ENCODE measurements at regions not wholly inside any gene's neighbourhood (a gene's known extent, or its start where the extent isn't known, plus 50 kb on each side); places are given as distances from the start of the nearest gene placed in this dataset.

GRCh38 chr2:13508671-13509070, 791.9 kb downstream of the TRIB2 start:
- H2AFZ ChIP-seq, result no peak overlapping the region
- H3F3A ChIP-seq (ENCODE audit: insufficient read depth), result no peaks in the 10 kb centered on the region
- H3K36me3 ChIP-seq (ENCODE audit: low read depth), result no peaks in the 10 kb centered on the region
- no peak overlapping the region for H3K4me3 ChIP-seq
- in situ Hi-C loops (cut with MboI), result no loop called here
- no peak for TF ChIP-seq EZH2 (IDR thresholded peaks at IDR 0.05; ENCODE audit: insufficient read depth, poor library complexity, severe bottlenecking)
- no peak for TF ChIP-seq EZH2phosphoT487 (IDR thresholded peaks at IDR 0.05; ENCODE audit: insufficient read depth, low read depth)
- no peaks in the 10 kb centered on the region for H3K79me2 ChIP-seq (ENCODE audit: insufficient read depth)
- H3K9me2 ChIP-seq (ENCODE audit: insufficient read depth), result no peaks in the 10 kb centered on the region
- WGBS, 2 experiments (ENCODE audit: low coverage in 1 of 2, low lambda C conversion rate in 2 of 2, missing lambda C conversion rate in 2 of 2), result 9 to 21% methylated on average over 1 of the region's 1 CpG
- no peaks in the 10 kb centered on the region for H3K9me3 ChIP-seq (ENCODE audit: low read depth)
- H3K27ac ChIP-seq, result no peak overlapping the region
- H3K4me2 ChIP-seq (ENCODE audit: unreplicated experiment), result no peak overlapping the region
- H3K27me3 ChIP-seq (replicated peaks; ENCODE audit: insufficient read depth), result no peaks in the 10 kb centered on the region
- H3K9ac ChIP-seq, result no peak overlapping the region
- no peaks in the 10 kb centered on the region for H3K4me1 ChIP-seq (ENCODE audit: insufficient read depth)
- no peak for DNase-seq
- H4K20me1 ChIP-seq (ENCODE audit: insufficient read depth), result no peaks in the 10 kb centered on the region

- H3K9me2 ChIP-seq (ENCODE audit: insufficient read depth), result no peaks in the 10 kb centered on the region
- no peaks in the 10 kb centered on the region for H3K9me3 ChIP-seq (ENCODE audit: low read depth)
- 18 to 34% methylated on average over 3 of the region's 3 CpGs for WGBS, 2 experiments (ENCODE audit: low coverage in 1 of 2, low lambda C conversion rate in 2 of 2, missing lambda C conversion rate in 2 of 2)
- H3K79me2 ChIP-seq (ENCODE audit: insufficient read depth), result no peaks in the 10 kb centered on the region
- H3F3A ChIP-seq (ENCODE audit: insufficient read depth), result no peaks in the 10 kb centered on the region
- H3K36me3 ChIP-seq (ENCODE audit: low read depth), result no peaks in the 10 kb centered on the region
- H2AFZ ChIP-seq, result no peak overlapping the region
- no peak overlapping the region for H3K27ac ChIP-seq
- H3K9ac ChIP-seq, result no peak overlapping the region
- no peak for DNase-seq
- no peak overlapping the region for H3K4me3 ChIP-seq
- in situ Hi-C loops (cut with MboI), result no loop called here
- H3K4me2 ChIP-seq (ENCODE audit: unreplicated experiment), result no peak overlapping the region
- H3K4me1 ChIP-seq (ENCODE audit: insufficient read depth), result no peaks in the 10 kb centered on the region
- TF ChIP-seq EZH2 (IDR thresholded peaks at IDR 0.05; ENCODE audit: insufficient read depth, poor library complexity, severe bottlenecking), result no peak
- TF ChIP-seq EZH2phosphoT487 (IDR thresholded peaks at IDR 0.05; ENCODE audit: insufficient read depth, low read depth), result no peak
- no peaks in the 10 kb centered on the region for H4K20me1 ChIP-seq (ENCODE audit: insufficient read depth)
- H3K27me3 ChIP-seq (replicated peaks; ENCODE audit: insufficient read depth), result no peaks in the 10 kb centered on the region
Measured at GRCh38 chr2:13515254-13515653, 798.5 kb downstream of the TRIB2 start.

GRCh38 chr2:13522096-13522495, 805.4 kb downstream of the TRIB2 start:
- no peak for TF ChIP-seq EZH2 (IDR thresholded peaks at IDR 0.05; ENCODE audit: insufficient read depth, poor library complexity, severe bottlenecking)
- no peak for TF ChIP-seq EZH2phosphoT487 (IDR thresholded peaks at IDR 0.05; ENCODE audit: insufficient read depth, low read depth)
- H2AFZ ChIP-seq, result no peak overlapping the region
- no peaks in the 10 kb centered on the region for H3K27me3 ChIP-seq (replicated peaks; ENCODE audit: insufficient read depth)
- H3K9ac ChIP-seq, result no peak overlapping the region
- in situ Hi-C loops (cut with MboI), result no loop called here
- no peaks in the 10 kb centered on the region for H3K9me2 ChIP-seq (ENCODE audit: insufficient read depth)
- no peak overlapping the region for H3K4me3 ChIP-seq
- no peaks in the 10 kb centered on the region for H3K9me3 ChIP-seq (ENCODE audit: low read depth)
- no peak overlapping the region for H3K4me2 ChIP-seq (ENCODE audit: unreplicated experiment)
- no peaks in the 10 kb centered on the region for H3F3A ChIP-seq (ENCODE audit: insufficient read depth)
- no peak overlapping the region for H3K27ac ChIP-seq
- H3K79me2 ChIP-seq (ENCODE audit: insufficient read depth), result no peaks in the 10 kb centered on the region
- no peaks in the 10 kb centered on the region for H3K4me1 ChIP-seq (ENCODE audit: insufficient read depth)
- H3K36me3 ChIP-seq (ENCODE audit: low read depth), result no peaks in the 10 kb centered on the region
- 15 to 29% methylated on average over 6 of the region's 6 CpGs for WGBS, 2 experiments (ENCODE audit: low coverage in 1 of 2, low lambda C conversion rate in 2 of 2, missing lambda C conversion rate in 2 of 2)
- H4K20me1 ChIP-seq (ENCODE audit: insufficient read depth), result no peaks in the 10 kb centered on the region
- DNase-seq, result no peak

GRCh38 chr2:13522917-13523821, 806.4 kb downstream of the TRIB2 start:
- in situ Hi-C loops (cut with MboI), result no loop called here
- no peak overlapping the region for H3K27ac ChIP-seq
- H3F3A ChIP-seq (ENCODE audit: insufficient read depth), result no peaks in the 10 kb centered on the region
- WGBS, 2 experiments (ENCODE audit: low coverage in 1 of 2, low lambda C conversion rate in 2 of 2, missing lambda C conversion rate in 2 of 2), result 6 to 8% methylated on average over 6 of the region's 6 CpGs
- TF ChIP-seq EZH2 (IDR thresholded peaks at IDR 0.05; ENCODE audit: insufficient read depth, poor library complexity, severe bottlenecking) (no peak), EZH2phosphoT487 (IDR thresholded peaks at IDR 0.05; ENCODE audit: insufficient read depth, low read depth) (no peak)
- no peak overlapping the region for H3K9ac ChIP-seq
- no peak for DNase-seq
- H3K9me3 ChIP-seq (ENCODE audit: low read depth), result no peaks in the 10 kb centered on the region
- no peak overlapping the region for H3K4me2 ChIP-seq (ENCODE audit: unreplicated experiment)
- no peaks in the 10 kb centered on the region for H3K27me3 ChIP-seq (replicated peaks; ENCODE audit: insufficient read depth)
- H3K4me1 ChIP-seq (ENCODE audit: insufficient read depth), result no peaks in the 10 kb centered on the region
- no peak overlapping the region for H2AFZ ChIP-seq
- H3K79me2 ChIP-seq (ENCODE audit: insufficient read depth), result no peaks in the 10 kb centered on the region
- no peaks in the 10 kb centered on the region for H3K9me2 ChIP-seq (ENCODE audit: insufficient read depth)
- H3K36me3 ChIP-seq (ENCODE audit: low read depth), result no peaks in the 10 kb centered on the region
- H4K20me1 ChIP-seq (ENCODE audit: insufficient read depth), result no peaks in the 10 kb centered on the region
- no peak overlapping the region for H3K4me3 ChIP-seq

Data from GM23248 (cell line).